Erythroblast (primary cell): ENCODE measurements at regions not wholly inside any gene's neighbourhood (a gene's known extent, or its start where the extent isn't known, plus 50 kb on each side); places are given as distances from the start of the nearest gene placed in this dataset.

Experiments
- GATA1 ChIP-seq: IDR thresholded peaks from 2 replicates; pipeline ENCODE4 v1.6.1; 2011; ENCODE audit warnings: low read depth, mild to moderate bottlenecking, control low read depth, low read length, moderate library complexity
- POLR2A ChIP-seq: IDR thresholded peaks from 2 replicates; pipeline ENCODE4 v1.6.1; 2011; ENCODE audit warnings: mild to moderate bottlenecking, low read length

DNA sequence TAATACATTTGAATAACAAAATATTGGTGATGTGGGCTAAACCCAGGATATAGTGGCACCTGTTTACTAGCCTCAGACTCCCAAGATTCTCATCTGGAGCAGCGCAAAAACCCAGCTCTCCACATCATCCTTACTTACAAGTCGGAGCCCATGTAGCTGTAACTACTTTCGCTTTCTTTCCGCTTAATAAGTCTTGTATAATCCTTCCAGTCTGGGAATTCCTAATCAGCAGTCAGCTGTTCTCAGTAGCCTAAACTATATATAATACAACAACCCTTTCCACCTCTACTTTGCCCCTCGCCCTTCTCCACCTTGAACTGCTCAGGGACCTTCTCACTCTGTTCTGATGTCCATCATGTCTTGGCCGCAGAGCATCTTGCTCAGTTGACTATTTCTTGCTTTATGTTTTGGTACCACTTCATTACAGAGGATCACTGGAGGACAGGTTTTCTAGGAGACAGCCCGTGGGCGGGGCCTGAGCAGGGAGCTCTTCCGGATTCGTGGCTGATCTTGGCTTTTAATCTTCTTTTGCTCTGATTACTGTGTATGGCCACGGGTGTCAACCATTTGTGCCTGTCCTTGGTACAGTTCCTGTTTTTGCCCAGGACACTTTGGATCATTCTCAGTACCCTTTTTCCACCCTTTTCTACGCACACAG lies 119.9 kb upstream of the SERTAD2 start:
- TF ChIP-seq POLR2A: no peak
- TF ChIP-seq GATA1: no peak
